Adrenal gland (tissue), 9 donors: ENCODE measurements at regions not wholly inside any gene's neighbourhood (a gene's known extent, or its start where the extent isn't known, plus 50 kb on each side); places are given as distances from the start of the nearest gene placed in this dataset.

Experiments used
- DNase-seq, 7 donors: peaks; one replicate each; pipeline ENCODE4 v3.0.0-alpha.2; 2019 to 2020
- H3K27ac ChIP-seq, 5 donors: fragments of 200-600 bp; sonication (generic) in 4 of 5; 1 replicate in 3 of 5; 2 replicates in 2 of 5; pipeline versions ENCODE4 v1.5.1 to v1.8.0; 2016 to 2020; ENCODE audit warnings: mild to moderate bottlenecking in 1 of 5
- H3K27me3 ChIP-seq: fragments of 200-600 bp; 2 replicates; pipeline ENCODE4 v1.8.0; 2021
- H3K36me3 ChIP-seq, 2 donors: fragments of 200-600 bp; replicated peaks in 1 of 2; 1 replicate in 1 of 2; 2 replicates in 1 of 2; pipeline versions ENCODE4 v1.5.1 to v1.8.0; 2018 to 2022
- H3K4me1 ChIP-seq, 2 donors: fragments of 200-600 bp; replicated peaks in 1 of 2; 1 replicate in 1 of 2; 2 replicates in 1 of 2; pipeline versions ENCODE4 v1.5.1 to v1.8.0; 2018 to 2021
- H3K4me3 ChIP-seq, 4 donors: fragments of 200-600 bp; sonication (generic) in 3 of 4; one replicate each; pipeline ENCODE4 v1.5.1; 2016 to 2018
- H3K9me3 ChIP-seq, 3 donors: fragments of 200-600 bp; sonication (generic) in 1 of 3; replicated peaks in 1 of 3; 1 replicate in 2 of 3; 2 replicates in 1 of 3; pipeline versions ENCODE4 v1.5.1 to v1.8.0; 2016 to 2021
- POLR2A ChIP-seq, 2 donors: fragments of 450-650 bp; IDR thresholded peaks; one replicate each; pipeline ENCODE4 v1.6.1; 2017; ENCODE audit warnings: antibody characterized with exemption in 2 of 2, mild to moderate bottlenecking in 2 of 2, moderate library complexity in 1 of 2
- WGBS, 4 donors: extraction: QIAGEN DNeasy Blood & Tissue Kit in 2 of 4; methylation state at CpG; one replicate each; pipeline versions ENCODE4 v1.1.5 to v1.1.7; 2013 to 2017; 5-methylcytosine and 5-hydroxymethylcytosine counted together
- intact Hi-C, 2 donors: fragments of 100-400 bp; cut with DNase I; formaldehyde crosslinking; loops; one replicate each; pipeline versions ENCODE4 v1.14.1 to v1.15.0; 2022 to 2023
- TF ChIP-seq, protein P1 (sequence below), 6 experiments: fragments of 450-650 bp in 4 of 6; fragments of 200-600 bp in 2 of 6; sonication (generic) in 1 of 6; IDR thresholded peaks; 1 replicate in 5 of 6; 2 replicates in 1 of 6; pipeline versions ENCODE4 v1.5.1 to v1.8.0; 2016 to 2021; ENCODE audit warnings: antibody characterized with exemption in 6 of 6, mild to moderate bottlenecking in 2 of 6, moderate library complexity in 1 of 6
- donor health status: healthy with polysubstance abuse.
- donor health status: Bipolar disorder and iron deficiency.
- donor health status: DM: yes; HTN: yes; CAD: no.
- donor health status: DM: no; HTN: no; CAD: no.
- donor health status: DM: no; HTN: no; CAD: no.

- Histone ChIP-seq H3K9me3 (no peaks in the 10 kb centered on the region), H3K4me1 (peaks cover 0 to 10% of the 10 kb centered on the region in 2 donors), H3K27ac (peak overlapping the region; percentile 73 to 98 (median 92)), H3K27me3 (no peaks in the 10 kb centered on the region), H3K4me3 (peak overlapping the region in 2 of 4 donors; percentile 38 to 65), H3K36me3 (no peaks in the 10 kb centered on the region)
- TF ChIP-seq, protein P1, sequence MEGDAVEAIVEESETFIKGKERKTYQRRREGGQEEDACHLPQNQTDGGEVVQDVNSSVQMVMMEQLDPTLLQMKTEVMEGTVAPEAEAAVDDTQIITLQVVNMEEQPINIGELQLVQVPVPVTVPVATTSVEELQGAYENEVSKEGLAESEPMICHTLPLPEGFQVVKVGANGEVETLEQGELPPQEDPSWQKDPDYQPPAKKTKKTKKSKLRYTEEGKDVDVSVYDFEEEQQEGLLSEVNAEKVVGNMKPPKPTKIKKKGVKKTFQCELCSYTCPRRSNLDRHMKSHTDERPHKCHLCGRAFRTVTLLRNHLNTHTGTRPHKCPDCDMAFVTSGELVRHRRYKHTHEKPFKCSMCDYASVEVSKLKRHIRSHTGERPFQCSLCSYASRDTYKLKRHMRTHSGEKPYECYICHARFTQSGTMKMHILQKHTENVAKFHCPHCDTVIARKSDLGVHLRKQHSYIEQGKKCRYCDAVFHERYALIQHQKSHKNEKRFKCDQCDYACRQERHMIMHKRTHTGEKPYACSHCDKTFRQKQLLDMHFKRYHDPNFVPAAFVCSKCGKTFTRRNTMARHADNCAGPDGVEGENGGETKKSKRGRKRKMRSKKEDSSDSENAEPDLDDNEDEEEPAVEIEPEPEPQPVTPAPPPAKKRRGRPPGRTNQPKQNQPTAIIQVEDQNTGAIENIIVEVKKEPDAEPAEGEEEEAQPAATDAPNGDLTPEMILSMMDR (IDR thresholded peaks at IDR 0.05): no peak
- TF ChIP-seq POLR2A (IDR thresholded peaks at IDR 0.05): no peak
- DNase-seq: no peak
- intact Hi-C loops: loop anchor here in 1 of 2 donors (10.0 kb wide), 1 partner anchor 62 kb away; no protein-coding TSS in a partner anchor
- 66 to 70% (median 66%) methylated on average over 9 of the region's 9 CpGs for WGBS, 4 donors
Measured at GRCh38 chr2:144333143-144333555, 186.8 kb downstream of the ZEB2 start.

GRCh38 chr2:144332356-144333142, 187.4 kb downstream of the ZEB2 start:
- H3K27me3 ChIP-seq: no peaks in the 10 kb centered on the region
- intact Hi-C loops: loop anchor here in 1 of 2 donors (10.0 kb wide), 1 partner anchor 62 kb away; no protein-coding TSS in a partner anchor
- TF ChIP-seq, protein P1 (IDR thresholded peaks at IDR 0.05): no peak
- TF ChIP-seq POLR2A (IDR thresholded peaks at IDR 0.05): peak; percentile 45 to 83
- peak overlapping the region in 2 of 4 donors; percentile 38 to 65 for H3K4me3 ChIP-seq
- no peaks in the 10 kb centered on the region for H3K9me3 ChIP-seq
- H3K4me1 ChIP-seq: peaks cover 0 to 10% of the 10 kb centered on the region in 2 donors
- H3K36me3 ChIP-seq: no peaks in the 10 kb centered on the region
- WGBS, 4 donors: 1 to 3% (median 2%) methylated on average over 29 to 73 of the region's 77 CpGs
- H3K27ac ChIP-seq: peak overlapping the region; percentile 73 to 98 (median 92)
- peak; percentile 85 to 93 (median 90) for DNase-seq

DNA sequence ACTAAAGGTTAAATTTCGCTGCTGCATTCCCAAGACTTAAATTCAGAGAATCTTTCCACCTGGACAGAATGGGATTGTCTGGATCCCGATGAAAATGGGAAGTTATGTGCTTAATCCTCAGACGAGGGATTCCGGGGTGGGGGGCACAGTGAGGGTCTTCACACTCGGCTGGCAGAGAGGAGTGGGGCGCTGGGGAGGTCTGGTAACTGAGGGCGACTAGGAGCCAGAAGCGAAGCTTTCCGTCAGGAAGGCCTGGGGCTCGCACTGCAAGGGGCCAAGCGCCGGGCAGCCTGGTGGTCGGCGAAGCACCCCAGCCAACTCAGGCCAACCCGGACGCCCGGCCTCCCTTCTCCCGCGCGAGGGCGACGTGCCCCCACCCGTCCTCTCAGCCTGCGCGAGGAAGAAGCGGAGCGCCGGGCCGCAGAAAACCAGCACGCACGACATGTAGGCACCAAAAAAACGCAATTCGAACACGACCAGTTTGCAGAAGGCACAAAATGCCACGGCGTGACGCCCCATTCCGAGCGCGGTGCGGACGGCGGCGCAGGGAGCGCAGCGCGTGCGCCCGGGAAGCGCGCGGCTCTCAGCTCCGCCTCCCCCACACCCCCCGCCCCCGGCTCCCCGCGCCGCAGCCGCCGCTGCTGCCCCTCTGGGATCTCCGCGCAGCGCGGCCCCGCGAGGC, 188.1 kb downstream of the ZEB2 start:
- WGBS, 4 donors: 0 to 1% (median 0%) methylated on average over 7 to 61 of the region's 66 CpGs
- H3K36me3 ChIP-seq: no peaks in the 10 kb centered on the region
- no peaks in the 10 kb centered on the region for H3K9me3 ChIP-seq
- H3K4me1 ChIP-seq: peaks cover 0 to 10% of the 10 kb centered on the region in 2 donors
- H3K27ac ChIP-seq: peak overlapping the region; percentile 81 to 98 (median 92)
- no peaks in the 10 kb centered on the region for H3K27me3 ChIP-seq
- peak in 3 of 7 donors; percentile 76 to 83 (median 79) for DNase-seq
- intact Hi-C loops: loop anchor here in 1 of 2 donors (10.0 kb wide), 1 partner anchor 63 kb away; no protein-coding TSS in a partner anchor
- peak overlapping the region; percentile 21 to 65 (median 60) for H3K4me3 ChIP-seq
- TF ChIP-seq, protein P1 (IDR thresholded peaks at IDR 0.05): peak in 5 of 6 experiments; percentile 16 to 33 (median 22)
- peak in 1 of 2 donors; percentile 8 for TF ChIP-seq POLR2A (IDR thresholded peaks at IDR 0.05)
